ENCODE measurements at regions not wholly inside any gene's neighbourhood (a gene's known extent, or its start where the extent isn't known, plus 50 kb on each side); places are given as distances from the start of the nearest gene placed in this dataset.

- TF ChIP-seq EZH2 (IDR thresholded peaks at IDR 0.05; ENCODE audit: borderline replicate concordance, low read length), result no peak
- TF ChIP-seq, protein P1, sequence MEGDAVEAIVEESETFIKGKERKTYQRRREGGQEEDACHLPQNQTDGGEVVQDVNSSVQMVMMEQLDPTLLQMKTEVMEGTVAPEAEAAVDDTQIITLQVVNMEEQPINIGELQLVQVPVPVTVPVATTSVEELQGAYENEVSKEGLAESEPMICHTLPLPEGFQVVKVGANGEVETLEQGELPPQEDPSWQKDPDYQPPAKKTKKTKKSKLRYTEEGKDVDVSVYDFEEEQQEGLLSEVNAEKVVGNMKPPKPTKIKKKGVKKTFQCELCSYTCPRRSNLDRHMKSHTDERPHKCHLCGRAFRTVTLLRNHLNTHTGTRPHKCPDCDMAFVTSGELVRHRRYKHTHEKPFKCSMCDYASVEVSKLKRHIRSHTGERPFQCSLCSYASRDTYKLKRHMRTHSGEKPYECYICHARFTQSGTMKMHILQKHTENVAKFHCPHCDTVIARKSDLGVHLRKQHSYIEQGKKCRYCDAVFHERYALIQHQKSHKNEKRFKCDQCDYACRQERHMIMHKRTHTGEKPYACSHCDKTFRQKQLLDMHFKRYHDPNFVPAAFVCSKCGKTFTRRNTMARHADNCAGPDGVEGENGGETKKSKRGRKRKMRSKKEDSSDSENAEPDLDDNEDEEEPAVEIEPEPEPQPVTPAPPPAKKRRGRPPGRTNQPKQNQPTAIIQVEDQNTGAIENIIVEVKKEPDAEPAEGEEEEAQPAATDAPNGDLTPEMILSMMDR (IDR thresholded peaks at IDR 0.05; ENCODE audit: low read length), result no peak
- H3K27me3 ChIP-seq (ENCODE audit: insufficient read depth, low read length), result peaks cover 4% of the 10 kb centered on the region; the same call in 1 of the 2 replicates
- no peak overlapping the region for H3K4me2 ChIP-seq (ENCODE audit: low read length)
- no peaks in the 10 kb centered on the region for H3K9me3 ChIP-seq (ENCODE audit: low read length)
- no peaks in the 10 kb centered on the region for H3K4me1 ChIP-seq (ENCODE audit: insufficient read depth, low read length, severe bottlenecking)
- H3K79me2 ChIP-seq (ENCODE audit: insufficient read depth, low read length), result no peaks in the 10 kb centered on the region
- no peaks in the 10 kb centered on the region for H3K36me3 ChIP-seq (ENCODE audit: insufficient read depth, low read length)
- H3F3A ChIP-seq (ENCODE audit: insufficient read depth, low read length), result no peaks in the 10 kb centered on the region
- no peaks in the 10 kb centered on the region for H4K20me1 ChIP-seq (ENCODE audit: insufficient read depth, low read length)
- H2AFZ ChIP-seq (ENCODE audit: low read length), result no peak overlapping the region
- H3K9ac ChIP-seq (ENCODE audit: low read length), result no peak overlapping the region
- no peak overlapping the region for H3K27ac ChIP-seq (ENCODE audit: low read depth, low read length, poor library complexity, severe bottlenecking)
- no peaks in the 10 kb centered on the region for H3K9me2 ChIP-seq (ENCODE audit: low read depth, low read length)
- no peak overlapping the region for H3K4me3 ChIP-seq (ENCODE audit: low read depth, low read length, poor library complexity, severe bottlenecking)
Observed at GRCh38 chr2:234251326-234252271, 201.1 kb downstream of the SPP2 start.

DNA sequence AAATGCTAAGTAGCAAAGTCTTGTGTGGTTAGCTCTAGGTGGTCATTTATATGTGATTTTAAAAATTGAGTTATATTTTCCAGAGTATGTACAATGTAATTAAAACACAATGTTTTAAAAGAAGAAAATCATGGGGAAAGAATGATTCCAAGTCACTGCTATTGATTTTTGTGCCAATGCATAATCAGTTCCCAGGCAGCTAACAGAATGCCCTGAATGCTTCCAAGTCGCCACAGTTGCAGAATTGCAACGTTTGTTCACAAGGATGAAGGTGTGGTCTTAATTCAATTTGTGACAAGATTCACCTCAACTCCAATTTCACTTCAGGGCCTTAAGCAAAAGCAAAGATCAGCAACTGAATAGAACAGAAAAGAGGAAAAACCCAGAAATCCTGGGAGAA, 200.4 kb downstream of the SPP2 start:
- TF ChIP-seq EZH2 (IDR thresholded peaks at IDR 0.05; ENCODE audit: borderline replicate concordance, low read length), result no peak
- TF ChIP-seq, protein P1 (IDR thresholded peaks at IDR 0.05; ENCODE audit: low read length), result no peak
- Histone ChIP-seq H3K27ac (ENCODE audit: low read depth, low read length, poor library complexity, severe bottlenecking) (no peak overlapping the region), H3K36me3 (ENCODE audit: insufficient read depth, low read length) (no peaks in the 10 kb centered on the region), H3K9ac (ENCODE audit: low read length) (no peak overlapping the region), H3K4me3 (ENCODE audit: low read depth, low read length, poor library complexity, severe bottlenecking) (no peak overlapping the region), H2AFZ (ENCODE audit: low read length) (no peak overlapping the region), H3K4me1 (ENCODE audit: insufficient read depth, low read length, severe bottlenecking) (no peaks in the 10 kb centered on the region), H3K27me3 (ENCODE audit: insufficient read depth, low read length) (peaks cover 4% of the 10 kb centered on the region; the same call in 1 of the 2 replicates), H4K20me1 (ENCODE audit: insufficient read depth, low read length) (no peaks in the 10 kb centered on the region), H3K79me2 (ENCODE audit: insufficient read depth, low read length) (no peaks in the 10 kb centered on the region), H3F3A (ENCODE audit: insufficient read depth, low read length) (no peaks in the 10 kb centered on the region), H3K4me2 (ENCODE audit: low read length) (no peak overlapping the region), H3K9me2 (ENCODE audit: low read depth, low read length) (no peaks in the 10 kb centered on the region), H3K9me3 (ENCODE audit: low read length) (no peaks in the 10 kb centered on the region)

GRCh38 chr2:234249873-234250272, 199.4 kb downstream of the SPP2 start:
- no peaks in the 10 kb centered on the region for H3K4me1 ChIP-seq (ENCODE audit: insufficient read depth, low read length, severe bottlenecking)
- no peak overlapping the region for H2AFZ ChIP-seq (ENCODE audit: low read length)
- H3K79me2 ChIP-seq (ENCODE audit: insufficient read depth, low read length), result no peaks in the 10 kb centered on the region
- H3K27me3 ChIP-seq (ENCODE audit: insufficient read depth, low read length), result peaks cover 2% of the 10 kb centered on the region; the same call in 1 of the 2 replicates
- H4K20me1 ChIP-seq (ENCODE audit: insufficient read depth, low read length), result no peaks in the 10 kb centered on the region
- no peak overlapping the region for H3K9ac ChIP-seq (ENCODE audit: low read length)
- no peaks in the 10 kb centered on the region for H3K9me2 ChIP-seq (ENCODE audit: low read depth, low read length)
- H3K4me3 ChIP-seq (ENCODE audit: low read depth, low read length, poor library complexity, severe bottlenecking), result no peak overlapping the region
- no peaks in the 10 kb centered on the region for H3K36me3 ChIP-seq (ENCODE audit: insufficient read depth, low read length)
- TF ChIP-seq EZH2 (IDR thresholded peaks at IDR 0.05; ENCODE audit: borderline replicate concordance, low read length), result no peak
- TF ChIP-seq, protein P1 (IDR thresholded peaks at IDR 0.05; ENCODE audit: low read length), result no peak
- H3K9me3 ChIP-seq (ENCODE audit: low read length), result no peaks in the 10 kb centered on the region
- H3F3A ChIP-seq (ENCODE audit: insufficient read depth, low read length), result no peaks in the 10 kb centered on the region
- H3K27ac ChIP-seq (ENCODE audit: low read depth, low read length, poor library complexity, severe bottlenecking), result no peak overlapping the region
- no peak overlapping the region for H3K4me2 ChIP-seq (ENCODE audit: low read length)
